ENCODE measurements at regions not wholly inside any gene's neighbourhood (a gene's known extent, or its start where the extent isn't known, plus 50 kb on each side); places are given as distances from the start of the nearest gene placed in this dataset.

DNA sequence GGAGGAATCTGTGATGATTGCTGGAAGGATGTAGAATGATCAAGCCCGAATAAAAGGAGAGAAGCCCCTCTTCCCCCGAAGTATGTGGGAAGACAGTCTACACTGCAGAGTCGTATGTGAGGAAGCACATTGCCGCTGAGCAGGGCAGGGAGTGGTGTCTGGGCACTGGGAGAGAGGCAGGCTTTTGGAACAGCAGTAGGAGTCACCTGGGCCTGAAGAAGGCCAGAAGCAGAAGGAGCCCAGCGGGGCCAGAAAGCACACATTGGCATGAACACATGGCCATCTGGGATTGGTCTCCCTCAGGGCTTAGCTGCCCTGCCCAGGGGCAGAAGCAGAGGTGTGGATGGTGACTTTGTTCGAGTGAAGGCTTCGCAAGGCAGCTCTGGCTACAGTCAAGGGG lies 162.8 kb downstream of the ERCC6L2 start:
- no peak for DNase-seq (ENCODE audit: low read depth)

DNA sequence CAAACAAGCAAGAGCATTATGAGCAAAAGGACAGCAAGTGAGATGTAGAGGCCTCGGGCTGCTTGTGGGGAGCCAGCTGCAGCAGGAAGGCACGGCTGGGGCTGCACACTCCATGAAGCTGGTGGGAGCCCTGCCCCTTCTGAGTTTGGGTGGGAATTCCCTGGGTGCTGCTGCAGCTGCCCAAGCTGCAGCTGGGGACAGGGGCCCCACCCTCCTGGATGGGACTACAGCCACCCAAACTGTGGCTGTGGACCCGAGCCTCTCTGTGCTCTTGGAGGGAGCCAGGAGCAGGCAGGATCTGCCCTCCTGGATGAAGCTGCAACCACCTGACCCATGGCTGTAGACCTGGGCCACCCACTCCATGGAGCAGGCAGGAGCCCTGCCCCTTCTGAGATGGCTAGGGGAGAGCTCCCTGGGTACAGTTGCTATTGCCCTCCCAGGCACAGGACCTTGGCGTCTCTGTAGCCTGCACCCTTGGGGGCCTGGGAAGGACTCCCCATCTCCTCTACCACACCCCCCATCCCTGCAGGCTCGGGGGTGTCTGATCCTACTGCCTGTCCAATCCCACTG lies 159.1 kb downstream of the ERCC6L2 start:
- no peak for DNase-seq (ENCODE audit: low read depth)

DNA sequence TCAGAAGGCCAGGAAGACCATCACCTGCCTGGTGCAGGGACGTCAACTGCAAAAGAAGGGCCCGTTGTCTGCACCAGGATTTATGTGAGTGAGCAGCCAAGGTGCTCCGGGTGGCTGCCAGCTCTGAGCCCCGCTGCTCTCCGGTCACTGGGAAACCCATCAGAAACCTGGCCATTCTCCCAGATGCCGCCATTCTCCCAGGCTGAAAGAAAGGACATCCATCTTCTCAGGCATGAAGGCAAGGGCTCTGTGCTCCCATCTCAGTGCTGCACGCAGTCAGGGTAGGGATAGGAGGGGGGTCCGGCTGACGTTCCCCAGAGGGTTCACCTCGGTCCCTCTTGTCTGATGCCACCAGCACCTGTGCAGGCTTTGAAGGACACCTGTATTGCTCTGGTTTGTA lies 158.4 kb downstream of the ERCC6L2 start:
- DNase-seq (ENCODE audit: low read depth), result no peak

DNA sequence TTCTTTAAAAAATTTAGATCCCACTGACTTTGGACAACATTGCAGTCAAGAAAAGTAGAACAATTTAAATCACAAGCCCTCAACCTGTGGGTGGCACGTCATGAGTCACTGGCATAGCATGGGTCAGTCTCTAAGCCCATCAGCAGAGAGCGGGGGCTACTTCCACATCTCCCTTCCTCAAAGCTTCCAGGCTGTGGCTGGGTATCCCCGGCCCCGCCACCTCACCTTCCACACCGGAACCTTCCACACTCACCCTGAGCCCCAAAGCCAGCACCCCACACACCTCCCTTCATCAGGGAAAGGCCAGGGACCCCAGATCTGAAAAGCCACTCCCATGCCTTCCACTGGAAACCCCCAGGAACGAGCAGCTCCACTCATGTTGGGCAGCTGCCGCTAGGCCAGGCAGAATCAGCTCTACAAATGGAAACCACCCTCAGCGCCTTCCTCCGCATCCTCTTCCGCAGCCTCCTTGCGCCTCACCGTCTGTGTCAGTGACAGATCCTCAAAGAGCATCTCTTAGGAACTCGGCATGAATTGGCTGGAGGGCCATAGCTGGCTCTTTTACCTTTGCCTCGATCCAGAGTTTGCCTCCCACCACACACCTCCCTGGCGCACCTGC lies 156.5 kb downstream of the ERCC6L2 start:
- DNase-seq (ENCODE audit: low read depth), result no peak

DNA sequence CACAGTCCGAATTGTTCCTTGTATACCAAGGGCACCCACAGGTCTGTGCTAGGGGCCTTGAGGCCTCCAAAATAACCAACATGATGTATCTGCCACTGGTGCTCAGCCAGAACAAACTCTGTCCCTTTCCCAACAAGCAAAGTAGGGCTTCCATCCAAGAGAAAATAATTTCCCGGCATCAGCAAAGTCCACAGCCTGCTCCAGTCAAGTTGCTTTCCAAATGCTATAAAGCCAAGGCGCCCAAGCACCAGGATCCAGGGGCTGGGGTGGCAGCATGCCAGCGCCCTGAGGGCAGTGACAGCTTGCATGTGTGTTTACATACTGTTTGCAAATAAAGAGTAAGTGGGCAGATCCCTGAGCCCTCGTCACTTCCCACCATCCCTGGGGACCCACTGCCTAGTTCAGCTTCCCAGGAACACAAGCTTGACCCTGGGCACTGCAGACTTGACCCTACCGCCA lies 155.9 kb downstream of the ERCC6L2 start:
- no peak for DNase-seq (ENCODE audit: low read depth)

DNA sequence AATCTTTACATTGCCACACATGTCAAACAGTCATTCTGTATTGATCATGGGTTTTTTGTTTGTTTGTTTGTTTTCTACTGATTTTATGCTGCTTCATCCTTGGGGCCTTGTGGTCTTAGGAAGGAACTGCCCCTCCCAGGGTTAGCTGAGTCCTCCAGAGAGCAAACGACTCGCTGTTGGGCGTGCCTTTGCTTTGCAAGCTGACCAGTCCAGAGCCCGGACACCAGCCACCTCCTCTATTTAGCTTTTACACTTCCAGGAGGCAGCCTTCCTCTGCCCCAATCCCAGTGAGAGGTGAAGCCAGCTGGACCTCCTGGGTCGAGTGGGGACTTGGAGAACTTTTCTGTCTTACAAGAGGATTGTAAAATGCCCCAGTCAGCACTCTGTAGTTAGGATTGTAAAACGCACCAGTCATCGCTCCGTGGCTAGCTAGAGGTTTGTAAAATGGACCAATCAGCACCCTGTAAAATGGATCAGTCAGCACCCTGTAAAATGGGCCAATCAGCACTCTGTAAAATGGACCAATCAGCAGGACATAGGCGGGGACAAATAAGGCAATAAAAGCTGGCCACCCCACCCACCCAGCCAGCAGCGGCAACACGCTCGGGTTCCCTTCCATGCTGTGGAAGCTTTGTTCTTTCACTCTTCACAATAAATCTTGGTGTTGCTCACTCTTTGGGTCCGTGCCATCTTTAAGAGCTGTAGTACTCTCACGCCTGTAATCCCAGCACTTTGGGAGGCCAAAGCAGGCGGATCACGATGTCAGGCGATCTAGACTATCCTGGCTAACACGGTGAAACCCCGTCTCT lies 154.4 kb downstream of the ERCC6L2 start:
- DNase-seq (ENCODE audit: low read depth), result no peak

DNA sequence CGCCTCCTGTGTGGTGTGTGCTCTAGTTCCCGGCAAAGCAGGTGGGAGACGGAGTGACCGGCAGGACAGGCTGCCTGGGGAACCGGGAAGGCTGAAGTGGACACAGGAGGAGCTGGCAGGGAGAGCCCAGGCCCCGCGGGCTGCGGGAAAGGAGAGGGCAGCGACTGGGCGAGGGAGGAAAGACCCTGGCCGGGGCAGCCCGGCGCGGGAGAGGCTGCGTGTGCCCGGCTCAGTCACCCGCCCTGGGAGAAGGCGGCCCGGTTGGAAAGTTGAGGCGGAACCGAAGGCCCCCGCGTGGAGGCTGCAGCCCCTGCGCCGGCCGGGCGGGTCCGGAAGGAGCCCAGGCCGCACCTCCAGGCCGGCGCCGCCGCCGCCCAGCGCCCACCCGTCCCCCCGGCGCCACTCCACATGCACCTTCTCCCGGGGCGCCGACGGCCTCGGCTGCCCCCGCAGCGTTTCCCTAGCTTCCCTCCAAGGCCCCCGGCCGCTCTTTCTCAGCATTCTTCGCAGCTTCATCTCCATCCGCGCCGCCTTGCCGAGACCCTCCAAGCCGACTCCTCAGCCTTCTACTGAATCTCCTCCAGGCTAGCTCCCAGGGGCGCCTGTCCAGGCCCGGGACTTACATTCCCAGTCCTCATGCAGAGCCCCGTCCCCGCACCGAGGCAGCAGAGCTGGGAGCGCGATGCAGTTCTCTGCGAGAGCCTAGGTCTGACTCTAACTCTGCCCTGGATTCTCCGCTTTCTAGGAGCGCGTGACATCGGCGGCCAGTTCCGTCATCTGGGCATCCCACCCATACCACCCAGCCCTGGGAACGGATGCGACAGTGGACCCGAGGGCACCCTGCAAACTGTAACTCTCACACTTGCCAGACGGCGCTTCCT lies 152.0 kb downstream of the ERCC6L2 start:
- DNase-seq (ENCODE audit: low read depth), result no peak

DNA sequence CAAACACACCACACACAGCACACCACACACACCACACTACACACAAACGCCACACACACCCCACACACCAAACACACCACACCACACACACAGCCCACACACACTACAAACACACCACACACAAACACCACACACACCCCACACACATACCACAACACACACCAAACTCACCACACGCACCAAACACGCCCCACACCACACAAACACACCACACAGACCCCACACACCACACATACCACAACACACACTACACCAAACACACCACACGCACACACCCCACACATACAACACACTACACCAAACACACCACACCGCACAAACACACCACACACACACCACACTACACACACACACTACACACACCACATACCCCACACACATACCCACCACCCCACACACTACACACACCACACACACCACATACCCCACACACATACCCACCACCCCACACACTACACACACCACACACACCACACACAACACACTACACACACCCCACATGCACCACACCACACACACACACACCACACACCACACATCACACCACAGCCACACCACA lies 151.2 kb downstream of the ERCC6L2 start:
- no peak for DNase-seq (ENCODE audit: low read depth)

DNA sequence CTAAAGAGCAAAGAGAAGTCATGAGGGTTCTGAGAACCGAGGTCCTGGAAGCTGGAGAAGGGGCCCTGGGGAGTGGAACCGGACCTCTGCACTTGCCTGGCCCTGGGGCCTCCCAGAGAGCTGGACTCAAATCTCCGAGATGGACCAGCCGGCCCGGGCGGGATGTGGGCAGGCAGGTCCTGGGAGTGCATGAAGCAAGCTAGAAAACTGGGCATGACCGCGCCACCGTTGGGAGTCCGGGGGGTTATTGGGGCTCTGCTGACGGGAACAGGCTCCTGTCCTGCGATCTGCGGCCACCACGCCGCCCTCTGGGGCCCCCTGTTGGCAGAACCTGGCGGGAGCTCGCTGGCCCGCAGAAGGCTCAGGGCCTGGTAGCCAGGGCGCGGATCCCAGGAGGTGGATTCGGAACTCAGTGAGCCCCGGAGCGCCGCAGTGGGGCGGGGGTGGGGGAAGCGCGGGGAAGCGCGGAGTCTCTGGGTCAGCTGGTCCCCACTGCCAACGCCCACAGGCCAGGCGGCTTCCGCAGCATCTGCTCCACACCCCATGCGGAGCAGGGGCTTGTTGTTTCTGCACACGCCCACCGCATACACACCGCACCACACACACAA lies 150.6 kb downstream of the ERCC6L2 start:
- no peak for DNase-seq (ENCODE audit: low read depth)

DNA sequence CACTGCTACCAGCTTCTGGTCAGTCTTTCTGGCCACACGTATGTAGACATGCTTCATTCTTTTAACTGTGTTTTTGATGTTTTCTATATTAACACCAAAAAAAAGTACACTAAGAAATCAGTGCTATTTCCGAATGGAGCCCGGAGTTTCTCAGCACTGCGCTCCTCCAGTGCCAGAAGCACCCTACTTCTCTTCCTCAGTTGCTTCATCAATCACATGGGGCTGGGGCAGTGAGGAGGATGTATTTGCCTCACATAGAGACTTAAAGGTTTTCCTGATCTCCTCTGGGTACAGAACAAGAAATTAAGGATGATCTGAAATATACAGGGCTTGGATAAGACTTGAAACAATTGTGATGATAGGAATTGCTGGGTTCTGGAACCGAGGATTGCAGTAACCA lies 148.0 kb downstream of the ERCC6L2 start:
- DNase-seq (ENCODE audit: low read depth), result no peak

DNA sequence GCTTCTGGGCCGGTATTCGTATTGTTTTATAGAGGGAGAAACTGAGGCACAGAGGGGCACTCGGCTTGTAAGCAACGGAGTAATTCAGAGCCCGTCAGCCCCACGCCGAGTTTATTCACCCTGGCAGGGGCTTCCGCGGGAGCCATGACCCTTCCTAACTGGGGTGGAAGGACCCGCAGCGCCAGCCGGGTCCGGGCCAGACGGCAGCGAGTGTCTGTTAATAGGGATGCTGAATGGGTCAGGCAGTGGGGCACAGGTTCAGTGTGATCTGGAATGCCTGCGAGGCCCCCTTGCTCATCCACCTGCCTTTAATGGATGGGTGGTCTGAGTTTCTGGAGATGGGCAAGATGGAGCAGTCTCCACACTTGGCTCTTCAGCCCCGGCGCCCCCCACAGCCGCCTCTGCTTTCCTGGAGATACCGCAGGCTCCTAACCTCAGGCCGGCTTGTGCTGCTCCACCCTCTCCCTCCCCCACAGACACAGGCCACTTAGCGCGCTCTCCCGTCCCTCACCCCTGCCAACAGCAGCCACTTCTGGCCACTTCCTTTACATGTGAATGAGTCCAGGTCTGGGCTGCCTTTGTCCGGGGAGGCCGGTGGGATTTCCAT lies 147.1 kb downstream of the ERCC6L2 start:
- DNase-seq (ENCODE audit: low read depth), result no peak

DNA sequence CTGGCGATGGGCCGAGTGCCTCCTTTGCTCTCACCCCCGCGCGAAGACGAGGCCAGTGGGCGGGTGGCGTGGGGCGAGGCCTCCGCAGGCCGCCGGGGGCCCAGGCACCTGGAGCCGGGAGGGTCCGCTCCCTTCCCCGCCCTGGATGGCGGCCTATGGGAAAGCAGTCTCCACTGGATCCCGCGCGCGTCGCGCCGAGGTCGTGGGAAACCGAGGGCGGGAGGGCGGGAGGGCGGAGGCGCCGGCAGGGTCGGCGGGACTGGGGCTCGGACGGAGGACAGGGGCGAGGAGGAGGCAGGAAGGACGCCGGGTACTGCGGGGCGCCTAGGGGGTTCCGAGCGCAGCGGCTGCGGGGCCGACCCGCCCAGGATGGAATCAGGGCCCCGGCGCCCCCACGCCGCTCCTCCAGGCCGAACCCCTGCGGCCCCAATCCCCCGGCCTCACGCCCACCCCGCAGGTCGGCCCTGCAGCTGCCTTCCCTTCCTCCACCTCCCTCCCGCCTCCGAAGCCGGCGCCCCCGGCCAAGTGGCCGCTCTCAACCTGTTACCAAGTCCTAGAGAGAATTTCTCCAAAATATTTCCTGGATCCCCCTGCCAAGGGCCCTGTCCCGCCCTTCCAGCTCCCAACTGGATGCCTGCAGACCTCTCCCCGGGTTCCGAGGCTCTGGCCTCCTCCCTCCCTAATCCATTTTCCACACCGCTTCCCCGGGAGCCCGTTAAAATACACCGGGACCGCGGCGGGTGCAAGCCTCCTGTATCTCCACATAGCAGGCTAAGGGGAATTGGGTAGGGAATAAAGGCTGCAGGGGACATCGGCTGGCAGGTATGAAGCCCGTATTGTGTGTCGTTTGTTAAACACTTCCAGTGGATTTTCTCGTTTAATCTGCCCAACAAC lies 146.3 kb downstream of the ERCC6L2 start:
- DNase-seq (ENCODE audit: low read depth), result no peak

DNA sequence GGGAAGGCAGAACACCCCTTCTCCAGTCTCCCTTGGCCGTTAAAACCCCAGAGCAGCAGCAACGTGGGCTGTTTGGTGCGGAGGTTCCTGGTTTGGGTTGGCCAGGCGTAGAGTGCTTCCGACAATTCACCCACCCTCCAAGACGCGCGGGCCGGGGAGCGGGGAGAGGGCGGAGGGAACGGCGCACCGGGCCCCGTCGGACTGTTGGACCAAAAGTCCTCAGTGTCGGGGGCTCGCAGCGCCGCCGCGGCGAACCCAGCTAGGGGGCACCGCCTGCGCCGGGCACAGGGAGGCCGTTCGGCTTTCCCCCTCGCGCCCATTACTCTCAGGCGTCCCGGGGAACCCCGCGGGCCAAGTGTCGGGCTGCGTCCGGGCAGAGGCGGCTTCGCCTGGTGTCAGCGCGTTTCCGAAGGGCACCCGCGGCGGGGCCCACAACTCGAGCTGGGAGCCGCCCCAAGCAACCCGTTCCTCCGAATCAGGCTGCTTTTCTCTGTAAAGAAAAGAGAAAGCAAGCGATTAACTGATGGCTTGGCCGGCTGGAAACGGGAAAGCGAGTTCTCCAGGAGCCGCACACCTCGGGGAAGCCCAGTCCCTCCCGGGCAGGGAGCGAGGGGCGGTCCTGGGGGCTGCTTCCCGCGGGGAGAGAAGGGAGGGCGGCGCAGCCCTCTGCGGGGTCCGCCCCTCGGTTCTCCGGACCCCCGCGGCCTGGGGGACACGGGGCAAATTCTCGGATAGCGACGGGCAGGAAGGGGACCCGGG lies 145.5 kb downstream of the ERCC6L2 start:
- no peak for DNase-seq (ENCODE audit: low read depth)

DNA sequence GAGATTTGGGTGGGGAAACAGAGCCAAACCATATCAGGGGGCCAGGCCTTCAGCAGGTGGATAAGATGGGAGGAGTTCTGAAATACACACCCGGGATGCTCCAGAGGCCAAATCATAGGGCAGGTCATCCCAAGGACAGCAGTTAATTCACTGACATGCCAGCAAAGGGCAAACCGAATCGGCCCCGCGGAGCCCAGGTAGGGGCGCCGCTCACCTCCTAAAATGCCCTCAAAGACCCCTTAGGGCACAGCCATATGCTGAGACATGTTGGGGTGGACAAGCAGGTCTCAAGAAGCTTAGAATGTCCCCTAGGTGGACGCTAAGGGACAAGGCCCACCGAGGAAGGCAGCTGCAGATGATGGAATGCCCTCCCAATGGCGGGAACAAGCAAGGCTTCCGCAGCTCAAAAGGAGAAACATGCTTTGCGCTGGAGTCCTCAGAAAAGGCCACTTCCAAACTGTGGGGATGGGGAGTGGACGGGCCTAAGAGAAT lies 144.9 kb downstream of the ERCC6L2 start:
- DNase-seq (ENCODE audit: low read depth), result no peak

Data from GM04503 (cell line).